Stimulated activated CD4-positive, alpha-beta T cell treated with anti-CD3 and anti-CD28 coated beads, TNF-alpha, amount 100 ng/mL, for 48 hours (primary cell): ENCODE measurements at regions not wholly inside any gene's neighbourhood (a gene's known extent, or its start where the extent isn't known, plus 50 kb on each side); places are given as distances from the start of the nearest gene placed in this dataset.
"Not testable (repeated sequence)": the region's sequence is repeated elsewhere in the genome, so short reads cannot be mapped to it uniquely, and the experiment has no call there.

Source experiments
- DNase-seq, 3 donors: peaks; one replicate each; pipeline ENCODE4 v3.0.0-alpha.2; 2020; ENCODE audit warnings: low read depth in 3 of 3

GRCh38 chr14:30160608-30161007, 233.0 kb upstream of the PRKD1 start:
- no peak for DNase-seq

GRCh38 chr14:30162066-30162465, 234.4 kb upstream of the PRKD1 start:
- no peak for DNase-seq

GRCh38 chr14:30165255-30165654, 237.6 kb upstream of the PRKD1 start:
- DNase-seq = no peak

- DNase-seq = no peak
These were observed 250.1 kb upstream of the PRKD1 start for GRCh38 chr14:30177781-30178180.

DNA sequence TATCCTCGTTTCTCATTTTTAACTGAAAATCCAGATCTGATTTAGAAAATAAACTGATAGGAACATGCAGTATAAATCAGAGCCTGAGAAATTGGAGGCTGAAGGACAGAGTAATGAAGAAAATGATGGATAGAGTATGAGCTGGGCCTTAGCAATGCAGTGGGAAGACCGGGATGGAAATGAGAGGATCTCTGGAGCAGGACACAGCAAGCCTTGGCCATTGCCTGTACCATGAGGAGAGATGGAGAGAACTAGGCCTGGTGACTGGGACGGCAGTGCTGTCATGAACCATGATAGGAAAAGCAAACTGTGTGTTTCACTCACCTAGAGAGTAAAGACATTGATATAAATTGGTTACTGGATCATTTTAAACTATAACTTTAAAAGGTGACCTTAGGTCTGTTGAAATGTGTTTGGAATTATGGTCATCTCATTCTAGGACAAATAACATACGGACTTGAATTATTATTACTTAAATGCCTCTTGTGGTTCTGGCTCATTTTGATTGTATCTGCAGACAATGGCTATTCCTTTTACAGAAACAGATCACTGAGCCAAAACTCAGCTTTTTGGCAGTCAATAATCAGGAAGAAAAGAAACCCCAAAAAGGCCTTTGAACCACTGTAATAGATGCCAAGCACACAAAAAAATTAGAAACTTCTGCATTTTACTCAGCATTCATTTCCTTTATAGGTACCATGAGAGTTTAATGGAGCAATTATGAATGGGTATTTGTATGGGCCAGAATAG, 251.9 kb upstream of the PRKD1 start:
- DNase-seq = no peak

GRCh38 chr14:30180219-30180618, 252.6 kb upstream of the PRKD1 start:
- no peak for DNase-seq

GRCh38 chr14:30185832-30186231, 258.2 kb upstream of the PRKD1 start:
- no peak for DNase-seq

DNA sequence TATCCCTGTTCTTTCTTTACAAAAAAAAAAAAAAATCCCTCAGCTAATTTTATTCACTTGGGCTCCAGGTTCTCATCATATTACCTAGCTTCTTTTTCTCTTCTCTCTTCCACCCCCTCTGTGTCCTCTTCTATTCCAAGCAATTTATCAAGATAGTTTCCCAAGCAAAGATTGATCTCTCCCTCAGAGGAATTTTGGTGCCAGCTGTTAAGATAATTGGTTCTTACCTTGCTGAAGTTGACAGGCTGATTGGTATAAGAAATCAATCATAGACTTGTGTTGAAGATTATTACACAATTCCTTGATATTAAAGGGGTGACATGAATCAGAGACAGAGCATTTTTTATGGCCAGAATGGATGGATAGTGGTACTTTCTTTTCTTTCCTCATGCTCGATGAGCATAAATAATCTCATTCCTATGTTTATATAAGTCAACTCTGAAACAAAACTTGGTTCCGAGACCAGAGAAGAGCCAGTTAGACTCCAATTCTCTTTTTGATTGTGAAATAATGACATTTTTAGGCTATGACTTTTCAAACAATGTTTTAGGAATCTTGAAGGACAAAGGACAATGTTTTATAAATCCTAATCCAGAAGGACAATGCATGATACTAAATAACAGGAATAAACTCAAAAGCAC, 264.1 kb upstream of the PRKD1 start:
- DNase-seq = no peak

- DNase-seq = no peak
These were observed 265.5 kb upstream of the PRKD1 start for GRCh38 chr14:30193101-30193500.

DNA sequence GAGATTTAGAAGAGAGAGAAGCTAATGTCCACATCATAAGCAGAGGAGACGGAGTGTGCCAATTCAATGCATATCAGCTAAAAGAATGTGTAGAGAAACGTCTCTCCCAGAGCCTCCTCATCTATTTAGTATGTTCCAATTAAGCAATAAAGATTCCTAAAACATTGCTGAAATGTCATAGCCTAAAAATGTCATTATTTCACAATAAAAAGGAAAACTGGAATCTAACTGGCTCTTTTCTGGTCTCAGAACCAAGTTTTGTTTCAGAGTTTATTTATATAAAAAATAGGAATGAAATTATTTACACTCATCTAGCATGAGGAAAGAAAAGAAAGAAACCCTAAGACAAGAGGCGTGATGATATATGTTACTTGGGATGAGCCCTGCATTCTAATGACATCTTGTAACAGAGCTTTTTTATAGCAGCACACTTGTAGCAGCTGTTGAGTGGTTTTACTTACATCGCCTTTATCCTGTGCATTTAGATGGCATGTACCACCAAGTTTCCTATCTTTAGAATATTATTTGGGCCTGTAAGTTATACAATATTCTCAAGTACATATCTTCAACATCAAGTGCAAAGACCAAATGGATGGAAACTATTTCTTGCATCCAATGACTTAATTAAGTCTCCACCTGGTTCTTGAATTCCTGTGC, 266.3 kb upstream of the PRKD1 start:
- no peak for DNase-seq

DNA sequence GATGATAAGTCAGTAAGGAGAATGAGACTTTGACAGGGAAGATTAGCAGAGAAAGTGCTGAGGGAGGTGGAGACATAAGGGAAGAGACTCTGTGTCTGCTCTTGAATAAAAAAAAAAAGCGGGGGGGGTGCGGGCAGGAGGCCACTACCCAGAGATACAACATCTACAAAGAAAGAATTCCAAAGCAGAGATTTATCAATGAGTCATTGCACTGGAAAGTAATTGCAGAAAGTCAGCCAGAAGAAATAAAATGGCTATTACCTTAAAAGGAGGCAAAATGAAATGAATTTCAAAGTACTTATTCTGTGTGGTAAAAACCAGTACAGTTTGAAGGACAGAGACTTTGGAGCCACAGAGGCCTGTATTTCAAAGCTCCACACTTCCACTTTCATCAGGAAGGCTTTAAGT, 267.1 kb upstream of the PRKD1 start:
- no peak for DNase-seq

DNA sequence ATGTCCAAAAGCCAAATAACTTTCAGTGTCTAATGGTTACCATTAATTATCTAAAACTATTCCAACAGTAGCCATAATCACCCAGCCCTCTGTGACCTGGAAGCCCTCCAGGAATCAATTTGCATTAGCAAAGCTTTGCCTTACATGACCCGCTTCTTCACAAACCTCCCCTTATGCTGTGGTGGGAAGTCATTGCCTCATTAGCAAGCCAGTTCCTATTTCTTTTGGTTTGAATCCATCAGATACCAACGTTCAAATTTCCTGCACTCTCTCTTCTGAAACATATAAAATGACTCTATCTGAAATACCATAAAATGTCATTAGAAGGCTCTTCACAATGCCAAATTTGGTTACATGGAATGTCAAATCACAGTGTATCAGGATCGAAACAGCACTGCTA, 268.3 kb upstream of the PRKD1 start:
- DNase-seq = no peak

GRCh38 chr14:30196861-30197260, 269.2 kb upstream of the PRKD1 start:
- no peak for DNase-seq

DNA sequence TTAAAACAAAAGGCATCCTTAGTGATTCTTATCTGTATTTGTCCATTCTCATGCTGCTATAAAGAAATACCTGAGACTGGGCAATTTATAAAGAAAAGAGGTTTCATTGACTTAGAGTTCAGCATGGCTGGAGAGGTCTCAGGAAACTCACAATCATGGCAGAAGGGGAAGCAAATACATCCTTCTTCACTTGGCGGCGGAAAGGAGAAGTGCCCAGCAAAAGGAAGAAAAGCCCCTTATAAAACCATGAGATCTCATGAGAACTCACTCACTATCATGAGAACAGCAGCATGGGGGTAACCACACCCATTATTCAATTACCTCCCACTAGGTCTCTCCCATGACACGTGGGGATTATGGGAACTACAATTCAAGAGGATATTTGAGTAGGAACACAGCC, 271.1 kb upstream of the PRKD1 start:
- DNase-seq = not testable (repeated sequence)

DNA sequence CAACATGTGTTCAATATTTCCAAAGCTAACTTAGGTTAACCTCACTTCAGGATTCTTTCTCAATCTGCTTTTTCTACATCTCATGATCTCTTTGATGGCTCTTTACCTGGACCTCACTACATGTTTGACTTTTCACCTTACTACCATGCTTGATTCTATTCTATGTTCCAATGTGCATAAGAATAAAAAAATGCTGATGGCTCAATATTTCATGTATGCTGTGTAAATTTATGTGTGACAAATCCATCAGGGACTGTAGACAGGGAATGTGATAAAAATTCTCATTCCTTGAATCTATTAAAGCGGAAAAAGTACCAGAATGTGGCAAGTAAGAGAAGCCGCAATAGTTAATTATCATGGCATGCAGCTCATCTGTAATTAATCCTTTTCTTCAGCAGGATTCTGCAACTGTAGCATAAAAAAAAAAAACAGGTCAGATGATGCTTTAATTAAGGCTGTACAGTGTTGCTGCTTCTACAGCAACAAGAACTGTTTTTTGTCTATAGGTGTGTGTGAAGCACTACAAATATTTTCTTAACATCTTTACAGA, 276.9 kb upstream of the PRKD1 start:
- DNase-seq = no peak

GRCh38 chr14:30209136-30209535, 281.5 kb upstream of the PRKD1 start:
- DNase-seq = no peak

DNA sequence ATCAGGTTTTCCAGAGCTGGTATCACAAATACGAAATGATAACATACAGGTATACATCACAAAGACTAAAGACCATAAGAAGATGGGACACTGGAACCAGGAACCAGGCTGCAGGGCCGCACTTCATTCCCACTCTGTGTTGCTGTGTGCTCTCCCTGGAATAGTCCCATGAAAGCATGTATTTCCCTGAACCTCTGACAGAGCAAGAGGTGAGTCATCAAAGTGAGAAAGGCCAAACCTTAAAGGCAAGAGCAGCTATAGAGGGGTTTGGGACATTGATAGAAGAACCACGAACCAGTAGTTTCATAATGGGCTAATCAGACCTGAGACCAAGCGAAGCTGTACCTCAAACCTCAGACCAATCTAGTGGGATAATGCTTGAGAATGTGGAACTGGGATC, 283.0 kb upstream of the PRKD1 start:
- DNase-seq = no peak

DNA sequence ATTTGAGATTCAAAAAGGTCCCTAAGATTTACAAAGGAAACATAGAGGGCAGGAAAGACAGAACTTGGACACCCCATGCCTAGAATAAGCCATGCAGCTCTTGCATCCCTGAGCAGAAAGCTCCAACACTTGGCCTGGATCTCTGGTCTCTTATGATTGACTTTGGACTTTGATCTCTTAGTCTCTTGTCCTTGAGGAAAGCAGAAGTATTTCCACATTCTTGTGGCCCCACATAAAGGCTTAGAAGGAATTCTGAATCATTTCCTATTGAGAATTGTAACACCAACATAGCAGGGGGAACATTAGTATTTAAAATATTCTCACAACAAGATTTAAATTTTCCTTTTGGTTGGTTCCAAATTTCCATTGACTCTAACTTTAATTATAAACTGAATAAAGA, 283.7 kb upstream of the PRKD1 start:
- no peak for DNase-seq

GRCh38 chr14:30214014-30214413, 286.4 kb upstream of the PRKD1 start:
- no peak for DNase-seq

DNA sequence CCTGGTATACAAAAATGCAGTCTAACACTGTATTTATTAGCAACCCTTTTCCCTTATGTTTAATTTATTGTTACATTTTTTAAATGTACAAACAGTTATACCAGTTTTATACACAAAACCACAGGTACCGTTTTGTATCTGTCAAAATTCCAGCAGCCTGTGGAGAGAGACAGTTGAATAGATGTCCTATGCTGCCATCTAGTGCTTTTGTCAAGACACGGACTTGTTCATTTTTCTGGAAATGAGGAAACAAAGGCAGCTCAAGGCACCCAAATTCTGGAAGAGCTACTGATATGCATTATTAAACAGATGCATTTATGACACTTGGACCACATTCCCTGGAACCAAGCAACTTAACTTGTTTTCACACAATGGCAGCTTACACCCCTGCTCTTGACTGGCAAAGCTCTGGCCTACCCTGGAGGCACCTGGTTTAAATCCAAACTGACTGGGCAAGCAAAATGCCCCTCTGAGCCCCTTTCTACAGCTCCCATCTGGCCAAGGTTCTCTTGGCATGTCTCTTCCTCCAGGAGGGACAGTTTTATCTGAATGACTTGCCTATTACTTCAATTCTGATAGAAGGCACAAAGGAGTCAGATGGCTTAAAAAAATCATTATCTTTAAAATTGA, 286.9 kb upstream of the PRKD1 start:
- no peak for DNase-seq

GRCh38 chr14:30218907-30219306, 291.3 kb upstream of the PRKD1 start:
- no peak for DNase-seq

DNA sequence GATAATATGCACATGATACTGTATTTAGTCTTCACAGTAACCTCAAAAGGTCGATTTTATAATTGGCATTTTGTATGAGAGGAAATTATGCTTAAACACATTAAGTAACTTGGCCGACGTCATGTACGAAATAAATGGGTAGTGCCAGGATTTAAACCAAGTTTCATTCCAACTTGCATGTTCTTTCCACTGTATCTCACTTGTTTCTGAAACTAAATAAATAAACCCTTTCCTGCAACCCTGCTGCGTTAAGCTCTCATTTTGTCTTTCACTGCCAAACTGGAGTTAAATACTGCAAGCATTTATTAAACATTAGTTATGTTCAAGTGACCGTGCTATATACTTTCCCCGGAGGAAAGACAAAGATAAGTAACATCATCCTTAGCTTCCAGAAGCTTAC, 293.9 kb upstream of the PRKD1 start:
- DNase-seq = no peak
